NB4 (cell line): ENCODE measurements at regions not wholly inside any gene's neighbourhood (a gene's known extent, or its start where the extent isn't known, plus 50 kb on each side); places are given as distances from the start of the nearest gene placed in this dataset.

ENCODE experiments used
- CTCF ChIP-seq: IDR thresholded peaks from one replicate; pipeline ENCODE4 v1.5.1; 2012; ENCODE audit warnings: low read depth, low read length
- MAX ChIP-seq: IDR thresholded peaks from 2 replicates; pipeline ENCODE4 v1.6.1; 2011; ENCODE audit warnings: low read depth, low read length
- MYC ChIP-seq: IDR thresholded peaks from 2 replicates; pipeline ENCODE4 v1.6.1; 2011; ENCODE audit warnings: low read depth, low read length
- POLR2A ChIP-seq: IDR thresholded peaks from 2 replicates; pipeline ENCODE4 v1.6.1; 2011; ENCODE audit warnings: mild to moderate bottlenecking; ENCODE audit not compliant: insufficient read length; ENCODE audit errors: extremely low read depth

GRCh38 chr12:111244673-111245072, 124.2 kb downstream of the PHETA1 start:
- TF ChIP-seq CTCF = no peak
- TF ChIP-seq MYC = no peak
- no peak for TF ChIP-seq POLR2A
- TF ChIP-seq MAX = no peak
